B cell (primary cell): ENCODE measurements at regions not wholly inside any gene's neighbourhood (a gene's known extent, or its start where the extent isn't known, plus 50 kb on each side); places are given as distances from the start of the nearest gene placed in this dataset.
"Not testable (repeated sequence)": the region's sequence is repeated elsewhere in the genome, so short reads cannot be mapped to it uniquely, and the experiment has no call there.

Experiments
- ATAC-seq: fragments of 200-7000 bp; cut with Tn5 transposase; one replicate; pipeline ENCODE4 v1.10.0; 2021; ENCODE audit warnings: low read depth, mild to moderate bottlenecking, moderate number of reproducible peaks, moderate library complexity
- CTCF ChIA-PET: fragments of 350-600 bp; sonication (Branson Sonifier 250); formaldehyde crosslinking; loops from one replicate; lab custom pipeline; 2021; ENCODE audit warnings: antibody characterized with exemption, inconsistent platforms; lab: Charles Lee
- POLR2A ChIA-PET: fragments of 350-600 bp; sonication (Branson Sonifier 250); formaldehyde crosslinking; loops from one replicate; lab custom pipeline; 2021; ENCODE audit warnings: antibody characterized with exemption; lab: Charles Lee
- DNase-seq: peaks from one replicate; pipeline ENCODE4 v3.0.0; 2013
- H2AFZ ChIP-seq: 2 replicates; pipeline ENCODE4 v1.6.1; 2012; ENCODE audit warnings: mild to moderate bottlenecking, low read depth, low read length; ENCODE audit not compliant: insufficient read depth, poor library complexity, severe bottlenecking
- H3K27ac ChIP-seq, 2 donors: 1 replicate in 1 of 2; 2 replicates in 1 of 2; pipeline ENCODE4 v1.5.1; 2012 to 2013; ENCODE audit warnings: low read length in 2 of 2, mild to moderate bottlenecking in 2 of 2, moderate library complexity in 1 of 2
- H3K27me3 ChIP-seq, 4 experiments: fragments of 200-600 bp in 1 of 4; sonication (generic) in 1 of 4; replicated peaks in 1 of 4; 1 replicate in 2 of 4; 2 replicates in 2 of 4; pipeline versions ENCODE4 v1.6.1 to v1.7.0; 2013 to 2016; ENCODE audit warnings: low read length in 3 of 4, mild to moderate bottlenecking in 2 of 4, mixed read lengths in 1 of 4, moderate library complexity in 1 of 4; ENCODE audit not compliant: insufficient read depth in 4 of 4, control insufficient read depth in 3 of 4; ENCODE audit errors: control extremely low read depth in 1 of 4
- H3K36me3 ChIP-seq, 2 experiments: replicated peaks in 1 of 2; 1 replicate in 1 of 2; 2 replicates in 1 of 2; pipeline versions ENCODE4 v1.6.1 to v1.7.1; 2013; ENCODE audit warnings: low read length in 1 of 2; ENCODE audit not compliant: insufficient read depth in 2 of 2, control insufficient read depth in 1 of 2; ENCODE audit errors: control extremely low read depth in 1 of 2, extremely low read depth in 1 of 2
- H3K4me1 ChIP-seq, 2 donors: fragments of 200-600 bp in 1 of 2; sonication (generic) in 1 of 2; 1 replicate in 1 of 2; 2 replicates in 1 of 2; pipeline versions ENCODE4 v1.5.1 to v1.6.1; 2013 to 2017; ENCODE audit warnings: low read length in 2 of 2; ENCODE audit not compliant: control insufficient read depth in 2 of 2, insufficient read depth in 2 of 2
- H3K4me2 ChIP-seq: replicated peaks from 2 replicates; pipeline ENCODE3; 2012; ENCODE audit warnings: mild to moderate bottlenecking, low read depth, low read length; ENCODE audit not compliant: poor library complexity, severe bottlenecking
- H3K4me3 ChIP-seq, 5 experiments: fragments of 200-600 bp in 1 of 5; sonication (generic) in 1 of 5; 1 replicate in 3 of 5; 2 replicates in 2 of 5; pipeline versions ENCODE4 v1.5.1 to v1.7.0; 2011 to 2016; ENCODE audit warnings: low read length in 4 of 5, mild to moderate bottlenecking in 4 of 5, low read depth in 2 of 5, control low read depth in 1 of 5, moderate library complexity in 1 of 5; ENCODE audit not compliant: insufficient read depth in 1 of 5; ENCODE audit errors: control extremely low read depth in 1 of 5, extremely low read depth in 1 of 5
- H3K79me2 ChIP-seq: fragments of 200-600 bp; sonication (generic); one replicate; pipeline ENCODE4 v1.6.0; 2016; ENCODE audit warnings: low read length; ENCODE audit not compliant: control insufficient read depth, insufficient read depth
- H3K9ac ChIP-seq: fragments of 200-600 bp; sonication (generic); 2 replicates; pipeline ENCODE4 v1.6.1; 2017; ENCODE audit warnings: mild to moderate bottlenecking, low read length, moderate library complexity
- H3K9me3 ChIP-seq, 3 donors: one replicate each; pipeline versions ENCODE4 v1.6.1 to v1.7.1; 2013; ENCODE audit warnings: low read length in 2 of 3; ENCODE audit not compliant: control insufficient read depth in 2 of 3, insufficient read depth in 1 of 3; ENCODE audit errors: control extremely low read depth in 1 of 3
- H4K20me1 ChIP-seq: 2 replicates; pipeline ENCODE4 v1.6.0; 2012; ENCODE audit warnings: mild to moderate bottlenecking, low read length; ENCODE audit not compliant: insufficient read depth, control insufficient read depth, poor library complexity, severe bottlenecking
- H3K27ac Mint-ChIP-seq: one replicate; pipeline ENCODE4 v1.8.0; 2021; ENCODE audit warnings: mixed read lengths
- H3K27me3 Mint-ChIP-seq: one replicate; pipeline ENCODE4 v1.8.0; 2021; ENCODE audit warnings: mixed read lengths
- H3K4me1 Mint-ChIP-seq: one replicate; pipeline ENCODE4 v1.8.0; 2021; ENCODE audit warnings: mixed read lengths
- H3K4me3 Mint-ChIP-seq: one replicate; pipeline ENCODE4 v1.8.0; 2021; ENCODE audit warnings: mixed read lengths
- H3K9me3 Mint-ChIP-seq: one replicate; pipeline ENCODE4 v1.8.0; 2022; ENCODE audit warnings: mixed read lengths; ENCODE audit not compliant: insufficient read depth
- CTCF ChIP-seq: fragments of 200-600 bp; IDR thresholded peaks from one replicate; pipeline ENCODE4 v1.8.0; 2022; ENCODE audit warnings: antibody characterized with exemption, mild to moderate bottlenecking
- EZH2 ChIP-seq: IDR thresholded peaks from 2 replicates; pipeline ENCODE4 v1.6.1; 2012; ENCODE audit warnings: borderline replicate concordance, low read depth, mild to moderate bottlenecking, moderate library complexity, low read length; ENCODE audit not compliant: insufficient read depth, poor library complexity, severe bottlenecking
- whole genome bisulfite sequencing: methylation state at CpG from one replicate; pipeline ENCODE4 v1.1.5; 2013; ENCODE audit warnings: missing lambda C conversion rate; ENCODE audit not compliant: insufficient coverage; 5-methylcytosine and 5-hydroxymethylcytosine counted together
- intact Hi-C: fragments of 100-400 bp; cut with micrococcal nuclease; formaldehyde crosslinking; loops from one replicate; pipeline ENCODE4 v1.10.0; 2022

- 89% methylated on average over 5 of the region's 5 CpGs for WGBS
- no peak overlapping the region for H3K9ac ChIP-seq
- H3K27me3 Mint-ChIP-seq, result peaks cover 14% of the 10 kb centered on the region
- no peaks in the 10 kb centered on the region for H3K36me3 ChIP-seq
- no peak for DNase-seq
- H4K20me1 ChIP-seq, result no peaks in the 10 kb centered on the region
- peaks cover 0 to 7% (median 0%) of the 10 kb centered on the region in 4 experiments for H3K27me3 ChIP-seq
- H3K4me3 Mint-ChIP-seq, result no peak overlapping the region
- H2AFZ ChIP-seq, result no peak overlapping the region
- no peaks in the 10 kb centered on the region for H3K79me2 ChIP-seq
- intact Hi-C loops, result no loop called here
- no peak overlapping the region for H3K27ac ChIP-seq
- H3K4me1 Mint-ChIP-seq, result no peaks in the 10 kb centered on the region
- H3K9me3 Mint-ChIP-seq, result no peaks in the 10 kb centered on the region
- ChIA-PET POLR2A (no interaction called here), CTCF (interaction anchor here (1.2 kb wide), 1 partner anchor 179 kb away, joined by 3 read pairs; no protein-coding TSS in a partner anchor)
- no peaks in the 10 kb centered on the region for H3K4me1 ChIP-seq
- TF ChIP-seq EZH2 (no peak), CTCF (no peak)
- no peak for ATAC-seq
- no peak overlapping the region for H3K4me2 ChIP-seq
- no peak overlapping the region for H3K4me3 ChIP-seq
- H3K27ac Mint-ChIP-seq, result no peak overlapping the region
- no peaks in the 10 kb centered on the region for H3K9me3 ChIP-seq
Observed at GRCh38 chr2:106284255-106284654, 90.2 kb upstream of the UXS1 start.

GRCh38 chr2:106283228-106284152, 89.4 kb upstream of the UXS1 start:
- H4K20me1 ChIP-seq, H3K4me3 ChIP-seq, DNase-seq, POLR2A ChIA-PET, H3K36me3 ChIP-seq, ATAC-seq, H3K9me3 ChIP-seq, H3K27ac ChIP-seq, H2AFZ ChIP-seq, H3K27ac Mint-ChIP-seq, H3K4me1 ChIP-seq, H3K4me1 Mint-ChIP-seq, H3K4me2 ChIP-seq, H3K9ac ChIP-seq, H3K9me3 Mint-ChIP-seq, H3K4me3 Mint-ChIP-seq, intact Hi-C loops, H3K79me2 ChIP-seq, H3K27me3 ChIP-seq: not testable (repeated sequence)
- CTCF ChIA-PET, result interaction anchor here (1.2 kb wide), 1 partner anchor 178 kb away, joined by 3 read pairs; no protein-coding TSS in a partner anchor
- WGBS, result 14% methylated on average over 8 of the region's 9 CpGs
- H3K27me3 Mint-ChIP-seq, result peaks cover 14% of the 10 kb centered on the region
